ENCODE measurements at regions not wholly inside any gene's neighbourhood (a gene's known extent, or its start where the extent isn't known, plus 50 kb on each side); places are given as distances from the start of the nearest gene placed in this dataset.

- H3K4me3 ChIP-seq: no peak overlapping the region
- no peaks in the 10 kb centered on the region for H3K9me3 ChIP-seq
- no peaks in the 10 kb centered on the region for H3K36me3 ChIP-seq
- H3K4me1 ChIP-seq: no peaks in the 10 kb centered on the region
- H3K27me3 ChIP-seq: no peaks in the 10 kb centered on the region
- no peak for DNase-seq
- H3K27ac ChIP-seq: no peak overlapping the region
- TF ChIP-seq POLR2A (IDR thresholded peaks at IDR 0.05): no peak
- no peak for TF ChIP-seq CTCF (IDR thresholded peaks at IDR 0.05)
Observed at GRCh38 chr2:65786007-65786717, 353.8 kb upstream of the SPRED2 start.

GRCh38 chr2:65782996-65783650, 350.7 kb upstream of the SPRED2 start:
- H3K36me3 ChIP-seq: no peaks in the 10 kb centered on the region
- H3K27me3 ChIP-seq: no peaks in the 10 kb centered on the region
- TF ChIP-seq POLR2A (IDR thresholded peaks at IDR 0.05) (no peak), CTCF (IDR thresholded peaks at IDR 0.05) (no peak)

GRCh38 chr2:65782186-65782585, 349.8 kb upstream of the SPRED2 start:
- H3K27me3 ChIP-seq: no peaks in the 10 kb centered on the region
- TF ChIP-seq CTCF (IDR thresholded peaks at IDR 0.05) (no peak), POLR2A (IDR thresholded peaks at IDR 0.05) (no peak)
- H3K4me3 ChIP-seq: no peak overlapping the region
- H3K36me3 ChIP-seq: no peaks in the 10 kb centered on the region
- no peak for DNase-seq
- no peaks in the 10 kb centered on the region for H3K4me1 ChIP-seq
- no peak overlapping the region for H3K27ac ChIP-seq
- H3K9me3 ChIP-seq: no peaks in the 10 kb centered on the region

More at GRCh38 chr2:65782996-65783650, 350.7 kb upstream of the SPRED2 start:
- Histone ChIP-seq H3K9me3 (no peaks in the 10 kb centered on the region), H3K27ac (no peak overlapping the region), H3K4me3 (no peak overlapping the region), H3K4me1 (no peaks in the 10 kb centered on the region)
- DNase-seq: no peak

- Histone ChIP-seq H3K27ac (no peak overlapping the region), H3K9me3 (no peaks in the 10 kb centered on the region), H3K36me3 (no peaks in the 10 kb centered on the region), H3K4me1 (no peaks in the 10 kb centered on the region), H3K27me3 (no peaks in the 10 kb centered on the region), H3K4me3 (no peak overlapping the region)
- no peak for TF ChIP-seq POLR2A (IDR thresholded peaks at IDR 0.05)
- TF ChIP-seq CTCF (IDR thresholded peaks at IDR 0.05): no peak
- no peak for DNase-seq
Observed at GRCh38 chr2:65781756-65782155, 349.4 kb upstream of the SPRED2 start.

- Histone ChIP-seq H3K36me3 (no peaks in the 10 kb centered on the region), H3K9me3 (no peaks in the 10 kb centered on the region), H3K27ac (no peak overlapping the region), H3K4me1 (no peaks in the 10 kb centered on the region), H3K4me3 (no peak overlapping the region), H3K27me3 (no peaks in the 10 kb centered on the region)
- TF ChIP-seq CTCF (IDR thresholded peaks at IDR 0.05): no peak
- no peak for TF ChIP-seq POLR2A (IDR thresholded peaks at IDR 0.05)
- no peak for DNase-seq
Observed at GRCh38 chr2:65779021-65779420, 346.6 kb upstream of the SPRED2 start.

All from Peyer's patch (tissue), 4 donors.